HG02588 (cell line): ENCODE measurements at regions not wholly inside any gene's neighbourhood (a gene's known extent, or its start where the extent isn't known, plus 50 kb on each side); places are given as distances from the start of the nearest gene placed in this dataset.

Source experiments
- ATAC-seq: cut with Tn5 transposase; IDR thresholded peaks from one replicate; pipeline ENCODE4 v1.9.1; 2021; ENCODE audit warnings: mild to moderate bottlenecking, moderate library complexity; ENCODE audit not compliant: unreplicated experiment

DNA sequence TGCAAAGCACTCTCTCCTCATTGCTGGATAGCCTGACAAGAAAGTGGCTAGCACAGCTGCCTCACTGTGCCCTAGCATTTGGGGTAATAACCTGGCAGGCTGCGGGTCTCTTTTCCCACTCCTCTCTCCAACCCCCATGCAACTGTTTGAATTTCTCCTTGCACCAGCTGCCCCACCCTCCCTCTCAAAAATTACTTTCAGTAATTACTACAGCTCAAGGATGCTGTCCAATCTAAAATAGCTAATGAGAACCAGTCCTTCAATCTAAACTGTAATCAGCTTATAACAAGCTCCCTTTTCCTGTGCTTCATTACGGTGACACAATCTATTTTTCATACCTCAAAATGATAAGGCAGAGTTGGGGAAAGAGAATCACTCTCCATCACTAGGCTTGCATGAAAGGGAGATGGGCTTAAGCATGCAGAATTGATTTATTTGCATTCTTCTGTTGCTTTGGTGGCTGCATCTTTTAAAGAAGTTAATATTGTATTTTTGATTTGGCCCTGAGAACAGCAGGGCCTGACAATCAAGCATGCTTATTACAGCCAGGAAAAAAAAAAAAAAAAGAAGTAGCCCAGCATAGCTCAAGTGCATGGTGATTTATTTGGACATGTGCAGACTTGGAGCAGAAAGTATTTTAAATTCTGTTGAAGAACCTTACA is 881.8 kb downstream of the SLC4A3 start:
- no peak for ATAC-seq

DNA sequence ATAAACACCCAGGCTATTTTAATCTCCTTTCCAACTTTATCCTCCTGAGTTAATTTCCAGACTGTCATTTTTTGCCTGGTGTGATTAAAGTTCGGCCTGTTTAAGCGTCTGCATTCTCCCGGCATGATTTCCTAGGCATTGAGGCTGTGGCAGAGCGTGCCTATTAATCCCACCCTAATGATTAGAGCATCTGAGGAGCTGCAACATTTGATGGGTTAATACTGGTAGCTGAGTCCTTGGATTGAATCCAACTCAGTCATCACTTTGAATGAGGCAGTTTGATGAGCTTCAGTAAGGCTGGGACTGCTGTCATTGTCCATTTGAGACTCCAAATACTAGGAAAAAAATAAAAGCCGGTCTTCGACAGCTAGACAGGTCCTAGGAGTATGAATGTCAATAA is 882.5 kb downstream of the SLC4A3 start:
- no peak for ATAC-seq

DNA sequence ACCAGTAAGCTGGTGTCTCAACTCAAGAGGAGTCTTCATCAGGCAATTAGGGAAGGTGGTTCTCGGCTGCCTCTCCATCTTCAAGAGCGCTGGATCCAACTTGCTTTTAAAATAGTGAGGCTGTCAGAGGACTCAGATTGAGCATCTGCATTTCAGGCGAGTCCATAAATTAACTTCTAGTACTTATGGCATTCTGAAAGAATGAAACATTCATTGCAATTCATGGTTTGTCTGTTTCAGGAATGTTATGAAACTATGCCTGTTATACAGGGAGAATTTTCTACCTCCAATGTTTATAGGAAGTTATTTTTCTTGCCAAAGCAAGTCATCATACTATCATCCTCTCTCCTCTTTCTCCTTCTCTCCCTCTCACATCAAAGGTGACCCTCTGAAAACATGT is 883.2 kb downstream of the SLC4A3 start:
- ATAC-seq, result no peak

DNA sequence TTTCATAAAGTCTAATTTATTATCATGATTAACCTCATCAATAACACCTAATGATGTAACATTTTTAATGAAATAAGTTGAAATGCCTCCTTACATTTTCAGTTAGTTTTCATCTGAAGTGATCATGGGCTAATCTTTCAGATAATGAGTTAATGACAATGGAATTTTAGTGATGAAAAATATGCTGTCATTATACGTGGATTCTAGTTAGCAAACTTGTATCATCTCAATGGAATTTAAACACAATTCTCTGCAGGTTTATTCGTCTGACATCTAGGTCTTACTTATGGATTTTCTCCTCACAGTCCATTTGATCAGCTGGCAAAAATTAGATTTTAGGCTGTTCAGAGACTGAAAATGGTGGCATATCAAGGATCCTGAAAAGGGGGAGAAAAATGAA is 885.0 kb downstream of the SLC4A3 start:
- ATAC-seq, result no peak

DNA sequence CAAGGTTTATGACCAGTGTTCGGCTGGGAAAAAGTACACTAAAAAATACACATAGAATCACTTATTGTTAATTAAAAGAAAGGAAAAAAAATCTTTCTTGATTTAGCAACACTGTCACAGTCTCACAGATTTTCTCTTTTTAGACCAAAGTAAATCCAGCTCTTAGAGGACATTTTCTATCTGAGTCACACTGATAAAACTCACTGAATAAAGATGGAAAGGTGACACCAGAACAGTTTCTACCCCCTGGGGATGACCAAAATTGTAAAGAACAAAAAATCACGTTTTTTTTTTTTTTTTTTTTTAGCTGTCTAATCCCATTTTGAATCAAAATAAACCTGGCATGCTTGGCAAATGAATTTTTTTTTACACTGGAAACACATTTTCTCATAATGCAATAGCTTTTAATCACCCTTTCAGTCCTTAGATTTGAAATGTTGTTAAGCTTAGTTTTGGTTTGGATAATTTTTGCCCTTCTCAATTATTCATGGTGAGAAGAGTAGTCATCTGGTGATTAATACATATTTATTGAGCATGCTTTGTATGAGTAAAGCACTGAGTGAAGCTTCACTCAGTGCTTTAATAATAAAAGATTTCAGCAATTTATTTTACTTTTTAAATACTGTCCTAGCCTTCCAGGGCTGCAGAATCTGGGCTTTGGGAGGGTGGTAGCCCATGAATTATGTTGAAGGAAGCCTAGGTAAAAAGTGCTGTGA is 886.3 kb downstream of the SLC4A3 start:
- ATAC-seq, result no peak

DNA sequence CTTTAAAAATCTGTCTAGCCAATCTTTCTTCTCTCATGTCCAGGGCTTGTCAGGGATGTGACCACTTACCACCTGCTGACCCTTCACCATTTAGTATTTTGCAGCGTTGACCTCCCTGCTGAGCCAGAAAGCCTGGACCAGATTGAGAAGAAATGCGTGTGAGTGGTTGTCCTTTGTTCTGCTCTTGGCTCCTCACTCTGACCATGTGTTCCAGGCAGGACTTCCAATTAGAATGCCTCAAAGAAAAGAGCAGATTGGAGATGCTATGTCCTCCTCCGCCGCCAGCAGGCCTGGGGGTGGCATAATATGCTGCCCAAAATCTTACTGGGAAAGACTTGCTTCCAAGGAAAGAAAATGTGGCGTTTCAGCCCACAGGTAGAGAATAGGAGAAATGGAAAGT is 894.1 kb downstream of the SLC4A3 start:
- no peak for ATAC-seq

DNA sequence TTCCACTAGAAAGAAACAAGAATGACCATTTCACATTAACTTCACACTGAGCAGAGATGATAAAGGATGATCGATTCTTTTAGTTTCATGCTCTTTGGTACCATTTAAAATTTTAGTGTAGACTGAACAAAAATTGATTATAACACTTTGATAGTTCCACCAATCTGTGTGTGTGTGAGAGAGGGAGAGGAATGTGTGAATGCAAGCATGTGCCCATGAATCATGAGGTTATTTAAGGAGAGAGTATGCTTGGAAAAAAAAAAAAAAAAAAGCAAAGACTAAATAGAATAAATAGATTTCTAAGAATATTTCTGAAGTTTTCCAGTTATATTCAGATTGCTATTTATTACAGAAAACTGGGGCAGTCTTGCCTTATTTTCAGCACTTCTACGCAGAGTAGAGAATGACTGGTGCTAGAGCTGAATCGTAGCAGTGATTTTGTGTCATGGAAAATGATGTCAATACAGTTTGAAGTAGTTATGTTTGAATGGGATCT is 900.8 kb downstream of the SLC4A3 start:
- ATAC-seq, result no peak

DNA sequence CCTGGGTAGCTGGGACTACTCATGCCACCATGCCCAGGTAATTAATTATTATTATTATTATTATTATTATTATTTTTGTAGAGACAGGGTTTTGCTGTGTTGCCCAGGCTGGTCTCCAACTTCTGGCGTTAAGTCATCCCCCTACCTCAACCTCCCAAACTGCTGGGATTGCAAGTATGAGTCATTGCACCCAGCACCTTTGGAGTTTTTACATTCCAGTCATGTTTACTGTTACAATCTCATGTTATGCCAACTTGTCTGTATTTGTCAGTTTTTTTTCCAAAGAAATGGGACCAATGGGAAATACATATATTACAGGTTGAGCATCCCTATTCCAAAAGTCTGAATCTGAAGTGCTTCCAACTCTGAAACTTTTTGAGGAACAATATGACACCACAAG is 903.8 kb downstream of the SLC4A3 start:
- no peak for ATAC-seq

DNA sequence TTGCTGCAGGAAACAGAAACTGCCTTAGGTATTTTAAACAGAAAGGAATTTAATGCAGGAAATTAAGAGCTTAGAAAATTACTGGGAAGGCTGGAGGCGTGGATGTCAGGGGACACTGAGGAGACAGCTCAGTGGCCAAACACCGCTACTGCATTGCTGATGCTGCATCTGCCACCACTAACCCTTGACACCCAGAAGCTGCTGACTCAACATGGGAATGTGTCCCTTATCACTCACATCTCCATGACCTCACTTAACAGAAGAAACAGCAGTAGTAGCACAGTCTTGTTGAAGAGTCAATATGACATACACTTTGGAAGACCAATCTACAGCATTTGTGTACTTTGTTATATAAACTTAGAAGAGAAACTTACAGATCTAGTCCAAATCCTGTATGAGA is 906.1 kb downstream of the SLC4A3 start:
- ATAC-seq, result peak; percentile 60

DNA sequence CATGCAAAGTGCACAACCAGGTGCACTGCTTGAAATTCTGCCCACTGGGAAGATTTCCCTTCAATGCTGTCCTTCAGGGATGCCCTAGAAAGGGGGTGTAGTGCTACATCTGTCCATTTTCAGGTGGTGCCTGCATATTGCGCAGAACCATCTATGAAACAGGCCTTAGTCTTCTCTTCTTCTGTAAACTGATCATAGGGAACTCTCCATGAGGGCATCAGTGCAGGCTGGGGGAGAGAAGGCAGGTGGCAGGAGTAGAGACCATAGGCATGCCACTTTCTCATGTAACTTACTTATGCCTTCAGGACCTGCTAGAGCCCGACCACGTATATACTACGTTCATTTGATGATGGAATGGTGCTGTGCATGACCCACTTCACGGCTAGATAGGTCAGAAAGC is 912.1 kb downstream of the SLC4A3 start:
- no peak for ATAC-seq

DNA sequence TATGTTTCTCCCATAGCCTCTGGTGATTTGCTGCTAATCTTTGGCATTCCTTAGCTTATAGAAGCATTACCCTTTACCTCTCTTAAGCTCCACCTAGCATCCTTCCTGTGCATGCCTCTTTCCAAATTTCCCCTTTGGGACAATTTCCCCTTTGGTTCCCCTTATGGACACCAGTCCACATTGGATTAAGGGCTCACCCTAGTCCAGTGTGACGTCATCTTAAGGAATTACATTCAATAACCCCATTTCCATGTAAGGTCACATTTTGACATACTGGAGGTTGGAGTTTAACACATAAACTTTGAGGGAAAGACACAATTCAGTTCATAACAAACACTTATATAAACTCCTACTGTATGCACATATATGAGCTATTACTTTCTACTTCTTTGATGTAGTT is 916.6 kb downstream of the SLC4A3 start:
- ATAC-seq, result no peak

DNA sequence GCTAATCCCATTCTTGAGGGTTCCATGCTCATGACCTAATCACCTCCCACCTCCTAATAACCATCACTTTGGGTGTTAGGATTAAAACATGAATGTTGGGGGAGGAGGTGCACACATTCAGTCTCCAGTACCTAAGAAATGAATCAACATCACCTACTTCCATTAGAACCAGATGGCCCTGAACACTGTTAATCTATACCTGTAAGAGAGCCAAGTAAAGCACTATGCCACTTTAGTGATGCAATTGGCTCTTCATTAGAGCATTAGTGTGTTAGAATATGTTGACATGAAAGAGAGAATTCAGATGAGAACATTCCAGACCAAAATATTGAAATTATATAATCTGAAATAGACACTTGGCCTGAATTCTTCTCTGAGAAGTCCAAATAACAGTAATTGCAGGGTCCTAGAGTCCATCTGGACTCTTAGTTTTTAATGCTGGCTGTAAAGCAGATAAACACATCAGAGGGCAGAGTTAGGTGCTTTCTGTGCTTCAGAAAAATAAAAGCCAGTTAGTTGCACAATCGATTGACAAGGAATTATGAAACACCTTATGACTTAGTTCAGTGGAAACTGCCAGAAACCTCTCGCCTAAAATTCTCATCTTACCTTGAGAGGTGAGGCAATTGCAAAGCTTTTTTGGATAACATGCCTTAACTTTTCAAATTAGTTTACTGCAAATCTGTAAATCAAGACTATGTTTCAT is 923.7 kb downstream of the SLC4A3 start:
- no peak for ATAC-seq

DNA sequence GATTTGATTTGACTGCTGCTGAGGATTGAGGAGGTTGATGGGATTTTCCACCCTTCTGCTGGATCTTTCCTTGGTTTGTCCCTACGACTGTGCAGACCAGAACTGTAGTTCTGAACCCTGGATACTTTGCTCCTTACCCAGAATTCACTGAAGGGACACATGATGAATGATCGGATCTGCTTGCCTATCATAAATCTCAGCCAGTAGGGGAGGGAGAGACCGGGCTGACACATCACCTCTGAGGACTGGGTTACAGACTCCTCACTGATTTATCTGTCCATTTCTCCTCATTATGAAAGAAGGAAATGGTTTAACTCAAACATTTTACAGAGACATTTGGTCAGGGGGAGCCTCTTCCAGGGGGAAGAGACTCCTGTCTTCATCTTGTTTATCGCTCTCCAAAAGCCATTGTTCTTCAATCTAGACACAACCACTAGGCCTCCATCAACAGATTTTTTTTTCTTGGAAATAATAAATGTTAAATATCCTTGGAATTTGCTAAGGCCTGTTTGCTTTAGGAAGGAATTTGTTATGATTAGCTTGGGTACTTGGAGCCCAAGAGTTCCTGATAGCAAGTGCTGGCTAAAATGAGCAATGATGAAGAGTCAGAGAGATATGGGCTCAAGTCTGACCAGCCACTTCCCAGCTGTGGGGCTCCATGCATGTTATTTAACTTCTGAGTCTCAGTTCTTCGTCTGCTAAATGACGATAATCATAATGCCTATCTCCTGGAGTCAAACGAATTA is 925.5 kb downstream of the SLC4A3 start:
- no peak for ATAC-seq

DNA sequence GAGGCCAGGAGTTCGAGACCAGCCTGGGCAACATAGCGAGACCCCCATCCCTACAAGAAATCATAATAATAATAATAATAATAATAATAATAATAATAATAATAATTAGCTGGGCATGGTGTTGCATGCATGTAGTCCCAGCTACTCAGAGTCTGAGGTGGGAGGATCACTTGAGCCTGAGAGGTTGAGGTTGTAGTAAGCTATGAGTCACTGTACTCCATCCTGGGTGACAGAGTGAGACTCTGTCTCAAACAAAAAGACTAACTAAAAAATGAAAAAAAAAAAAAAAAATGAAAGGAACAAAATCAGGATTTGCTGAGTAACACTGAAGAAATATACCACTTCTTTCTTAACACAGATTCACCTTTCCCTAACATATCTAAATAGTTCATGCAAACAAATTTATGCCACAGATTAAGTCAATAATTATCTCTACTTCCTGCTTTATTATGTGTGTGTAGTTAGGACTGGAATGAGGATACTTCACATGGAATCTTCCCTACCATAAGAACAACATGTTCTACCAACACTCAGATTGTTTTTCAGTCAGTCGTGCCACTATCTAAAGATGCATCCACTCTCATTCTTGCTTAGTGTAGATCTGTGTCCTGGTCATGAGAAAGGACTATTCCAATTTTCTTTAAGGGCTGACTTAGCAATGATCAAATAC is 928.7 kb downstream of the SLC4A3 start:
- ATAC-seq, result no peak

DNA sequence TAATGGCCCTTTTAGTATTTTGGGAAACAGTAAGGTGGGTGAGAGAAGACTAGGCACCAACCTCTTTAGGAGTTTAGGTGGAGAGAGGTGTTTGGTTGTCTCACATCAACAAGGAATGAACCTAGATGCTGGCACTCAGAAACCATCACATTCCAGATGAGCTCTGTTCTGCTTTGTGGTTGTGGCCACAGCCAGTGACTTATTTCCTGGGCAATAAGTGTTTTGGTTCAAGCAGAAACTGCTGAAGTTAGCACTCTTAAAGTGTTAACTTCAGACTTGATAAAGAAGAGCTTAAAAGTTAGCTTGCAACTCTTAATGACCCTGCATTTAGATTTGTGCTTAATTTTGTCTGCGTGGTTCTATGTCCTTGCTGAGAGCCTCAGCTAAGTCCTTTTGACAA is 929.2 kb downstream of the SLC4A3 start:
- no peak for ATAC-seq

DNA sequence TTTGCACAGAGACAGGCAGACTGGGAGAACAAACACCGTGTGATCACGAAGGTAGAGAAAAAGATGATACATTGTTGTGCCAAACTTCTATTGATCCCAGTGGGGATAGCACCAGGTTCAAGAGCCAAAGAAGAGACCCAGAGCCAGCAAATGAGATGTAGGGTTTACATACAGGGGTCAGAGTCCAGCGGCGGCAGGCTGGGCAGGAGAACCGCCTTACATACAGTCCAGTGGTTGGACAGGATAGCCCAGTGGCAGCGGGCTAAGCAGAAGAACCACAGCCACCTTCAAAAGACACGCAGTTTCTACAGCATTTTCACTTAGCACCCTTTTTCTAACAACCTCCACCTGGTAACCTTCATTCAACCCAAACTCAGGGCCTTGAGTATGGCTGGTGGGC is 932.8 kb downstream of the SLC4A3 start:
- no peak for ATAC-seq

DNA sequence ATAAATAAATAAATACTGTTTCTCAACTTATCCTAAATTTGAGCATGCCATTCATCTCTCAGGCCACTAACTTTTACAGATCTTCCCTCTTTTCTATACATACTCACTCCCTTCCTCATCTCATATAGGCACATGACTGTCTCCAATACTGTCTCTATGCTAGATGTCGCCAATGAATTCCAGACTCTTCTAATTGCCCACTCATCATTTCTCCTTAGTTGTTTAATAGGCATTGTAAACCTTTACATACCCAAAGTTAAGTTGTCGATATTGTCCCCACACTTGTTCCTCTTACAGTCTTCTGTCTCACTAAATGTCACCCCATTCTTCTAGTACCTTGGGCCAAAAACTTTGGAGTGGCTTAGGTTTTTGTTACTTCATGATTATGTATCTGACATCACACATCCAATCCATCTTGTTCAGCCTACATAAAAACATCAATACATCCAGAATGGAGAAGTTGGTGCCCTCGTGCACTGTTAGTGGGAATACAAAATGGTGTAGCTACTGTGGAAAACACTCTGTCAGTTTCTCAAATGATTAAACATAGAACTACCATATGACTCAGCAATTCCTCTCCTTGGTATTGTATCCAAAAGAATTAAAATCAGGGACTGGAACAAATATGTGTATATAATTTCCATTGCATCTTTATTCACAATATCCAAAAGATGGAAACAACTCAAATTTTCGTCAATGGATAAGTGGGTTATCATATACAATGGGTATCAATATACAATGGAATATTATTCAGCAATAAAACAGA is 935.1 kb downstream of the SLC4A3 start:
- no peak for ATAC-seq

DNA sequence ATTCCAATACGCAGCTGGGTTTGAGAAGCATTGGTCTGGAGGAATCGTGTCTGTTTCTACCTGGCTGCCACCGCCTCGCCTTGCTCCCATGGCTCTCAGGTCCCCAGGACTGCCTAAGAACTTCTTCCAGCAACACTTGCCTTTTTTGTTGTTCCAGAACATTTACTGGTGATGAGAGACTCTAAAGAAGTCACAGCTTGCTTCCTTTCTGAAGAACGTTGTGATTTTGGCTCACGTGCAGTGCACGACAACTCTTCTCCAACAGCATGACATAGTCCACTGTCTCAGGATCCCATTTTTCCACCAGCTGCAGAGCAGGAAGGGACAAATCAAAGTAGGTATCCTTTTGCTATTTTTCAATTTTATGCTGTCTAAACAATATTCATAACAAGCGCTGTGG is 940.9 kb downstream of the SLC4A3 start:
- no peak for ATAC-seq

DNA sequence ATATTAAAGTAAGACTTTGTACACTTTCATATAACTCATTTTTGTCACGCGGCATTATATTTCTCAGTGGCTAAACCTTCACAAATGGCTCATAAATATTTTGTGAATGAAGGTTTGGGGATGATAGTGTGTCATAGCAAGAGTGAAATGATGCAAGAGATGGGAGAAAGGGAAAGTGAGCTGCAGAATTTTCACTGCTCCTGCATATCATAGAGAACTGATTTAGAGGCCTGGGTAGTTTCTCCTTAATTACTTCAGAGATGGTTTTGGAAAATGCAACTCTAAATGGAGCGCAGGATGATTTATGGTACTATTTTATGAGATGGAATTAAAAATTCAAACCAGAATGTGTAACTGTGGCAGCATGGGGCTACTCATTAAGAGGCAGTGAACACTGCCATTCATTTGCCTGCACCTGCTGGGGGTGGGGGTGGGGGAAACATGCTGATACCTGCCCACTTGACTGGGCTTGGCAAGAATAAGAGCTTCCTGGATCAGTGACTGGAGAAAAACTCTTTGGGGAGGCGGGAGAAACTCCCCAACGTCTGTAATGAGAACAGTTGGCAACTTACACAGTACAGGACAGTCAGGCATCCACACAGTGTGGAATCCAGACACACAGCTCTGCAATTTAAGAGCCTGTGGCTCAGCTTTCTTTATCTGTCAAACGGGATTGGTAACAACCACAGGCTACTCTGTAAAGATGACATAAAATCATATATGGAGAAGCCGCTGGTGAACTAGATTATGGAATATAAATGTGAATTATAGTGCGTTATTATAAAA is 941.9 kb downstream of the SLC4A3 start:
- ATAC-seq, result no peak
